GM18498 (cell line): ENCODE measurements at regions not wholly inside any gene's neighbourhood (a gene's known extent, or its start where the extent isn't known, plus 50 kb on each side); places are given as distances from the start of the nearest gene placed in this dataset.

Experiments used
- ATAC-seq: cut with Tn5 transposase; IDR thresholded peaks from one replicate; pipeline ENCODE4 v1.9.1; 2021; ENCODE audit warnings: mild to moderate bottlenecking, moderate library complexity; ENCODE audit not compliant: unreplicated experiment

DNA sequence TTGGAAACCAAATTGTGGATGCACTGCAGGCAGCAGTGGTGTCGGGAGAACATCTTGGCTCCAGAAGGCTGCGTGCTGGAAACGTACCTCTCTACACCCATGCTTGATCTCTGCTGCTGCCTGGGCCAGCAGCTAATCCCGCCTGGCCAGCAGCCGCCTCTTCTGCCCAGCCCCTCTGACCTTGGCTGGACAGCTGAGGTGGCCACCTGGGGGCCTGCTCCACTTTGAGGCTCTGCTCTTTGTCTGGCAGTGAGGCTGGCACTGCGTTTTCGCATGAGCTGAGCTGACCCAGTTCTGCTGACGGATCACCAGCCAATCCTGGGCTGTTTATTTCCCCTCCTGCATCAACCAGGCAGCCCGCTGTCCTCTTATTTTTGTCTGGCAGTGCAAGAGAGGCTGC is 154.9 kb downstream of the TENT4A start:
- ATAC-seq, result no peak

DNA sequence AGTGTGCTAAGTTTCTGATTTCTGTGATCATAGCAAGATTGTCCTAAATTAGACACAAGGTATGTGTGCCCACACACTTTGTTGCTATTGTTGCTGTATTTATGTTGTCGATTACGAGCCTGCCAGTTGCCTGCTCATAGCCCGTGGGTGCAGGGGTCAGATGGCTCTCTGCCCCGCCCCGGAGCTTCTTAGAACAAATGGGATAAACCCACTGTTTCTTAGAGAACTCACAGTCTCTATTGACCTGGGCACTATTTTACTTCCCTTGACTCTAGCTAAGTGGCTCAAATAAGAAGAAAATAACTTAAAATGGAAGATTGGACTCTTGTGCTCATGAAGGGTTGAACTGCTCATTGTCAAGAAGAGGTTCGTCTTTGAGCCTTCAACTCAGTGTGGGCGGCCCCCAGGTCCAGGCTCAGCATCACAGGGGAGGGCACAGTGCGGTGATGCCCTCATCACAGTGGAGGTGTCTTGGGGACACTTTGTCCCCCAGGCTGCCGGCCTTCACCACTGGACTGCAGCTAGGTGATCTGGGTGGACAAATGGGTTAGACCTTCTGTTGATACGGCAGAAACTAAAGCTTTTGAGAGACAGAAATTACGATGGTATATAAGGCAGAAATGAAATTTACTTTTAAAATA is 155.5 kb downstream of the TENT4A start:
- ATAC-seq, result no peak

DNA sequence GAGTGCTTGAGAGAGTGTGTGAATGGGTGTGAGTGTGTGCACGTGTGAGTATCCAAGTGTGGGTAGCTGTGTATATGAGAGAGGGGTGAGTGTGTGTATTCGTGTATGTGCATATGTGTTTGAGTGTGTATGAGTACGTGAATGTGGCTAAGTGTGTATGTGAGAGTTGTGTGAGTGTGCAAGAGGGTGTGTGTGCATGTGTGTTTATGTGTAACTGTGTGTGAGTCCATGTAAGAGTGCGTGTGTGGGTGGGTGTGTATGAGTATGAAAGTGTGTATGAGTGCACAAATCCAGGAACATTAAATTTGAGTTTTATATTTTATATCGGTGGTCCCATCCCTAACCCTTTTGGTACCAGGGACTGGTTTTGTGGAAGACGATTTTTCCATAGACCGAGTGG is 156.4 kb downstream of the TENT4A start:
- ATAC-seq, result no peak

DNA sequence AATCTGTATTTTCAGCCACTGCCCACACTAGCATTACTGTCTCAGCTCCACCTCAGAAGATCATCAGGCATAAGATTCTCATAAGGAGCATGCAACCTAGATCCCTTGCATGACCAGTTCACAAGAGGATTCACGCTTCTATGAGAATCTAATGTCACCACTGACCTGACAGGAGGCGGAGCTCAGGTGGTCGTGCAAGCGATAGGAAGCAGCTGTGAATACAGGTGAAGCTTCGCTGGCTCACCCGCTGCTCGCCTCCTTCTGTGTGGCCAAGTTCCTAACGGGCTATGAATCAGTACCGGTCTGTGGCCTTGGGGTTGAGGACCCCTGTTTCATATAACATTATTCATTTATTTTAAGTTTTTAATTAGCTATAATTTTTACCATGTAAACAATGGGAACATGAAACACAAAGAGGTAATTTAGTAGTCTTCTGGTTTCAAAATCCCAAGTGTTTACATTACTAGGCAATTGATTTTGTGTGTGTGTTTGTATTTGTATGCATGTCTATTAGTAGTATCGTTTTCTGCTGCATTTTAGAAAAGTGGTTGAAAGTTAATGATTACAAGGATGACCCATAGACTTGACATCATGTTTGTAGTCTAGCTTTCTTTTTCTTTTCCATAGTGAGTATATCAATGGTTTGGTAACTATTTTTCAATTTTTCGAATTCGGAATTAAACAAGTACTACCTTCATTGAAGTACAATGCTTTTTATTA is 159.4 kb downstream of the TENT4A start:
- no peak for ATAC-seq

DNA sequence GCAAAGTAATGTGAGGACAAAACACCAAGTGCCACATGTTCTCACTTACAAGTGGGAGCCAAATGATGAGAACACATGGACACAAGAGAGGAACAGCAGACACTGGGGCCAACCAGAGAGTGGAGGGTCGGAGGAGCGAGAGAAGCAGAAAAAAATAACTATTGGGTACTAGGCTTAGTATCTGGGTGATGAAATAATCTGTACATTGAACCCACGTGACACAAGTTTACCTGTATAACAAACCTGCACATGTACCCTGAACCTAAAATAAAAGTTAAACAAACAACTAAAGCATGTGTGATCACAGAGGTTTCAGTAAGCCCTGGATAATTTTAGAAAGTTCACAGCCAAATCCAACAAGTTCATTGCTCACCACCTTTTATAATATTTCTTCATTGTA is 160.1 kb downstream of the TENT4A start:
- no peak for ATAC-seq

DNA sequence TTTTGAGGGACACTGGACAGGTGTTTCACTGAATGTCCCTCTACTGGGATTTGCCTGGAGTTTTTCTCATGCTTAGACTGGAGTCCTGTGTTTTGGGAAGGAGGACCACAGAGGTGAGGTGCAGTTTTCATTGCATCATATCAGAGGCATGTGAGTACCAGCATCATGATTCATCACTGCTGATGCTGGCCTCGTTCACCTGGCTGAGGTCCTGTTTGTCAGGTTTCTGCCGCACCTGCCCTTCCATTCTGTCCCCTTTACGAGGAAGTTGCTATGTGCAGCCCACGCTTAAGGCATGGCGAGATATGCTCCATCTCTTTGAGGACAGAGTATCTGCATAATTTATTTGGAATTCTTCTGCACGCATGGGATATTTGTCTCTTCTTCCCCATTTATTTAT is 162.1 kb downstream of the TENT4A start:
- ATAC-seq, result no peak

DNA sequence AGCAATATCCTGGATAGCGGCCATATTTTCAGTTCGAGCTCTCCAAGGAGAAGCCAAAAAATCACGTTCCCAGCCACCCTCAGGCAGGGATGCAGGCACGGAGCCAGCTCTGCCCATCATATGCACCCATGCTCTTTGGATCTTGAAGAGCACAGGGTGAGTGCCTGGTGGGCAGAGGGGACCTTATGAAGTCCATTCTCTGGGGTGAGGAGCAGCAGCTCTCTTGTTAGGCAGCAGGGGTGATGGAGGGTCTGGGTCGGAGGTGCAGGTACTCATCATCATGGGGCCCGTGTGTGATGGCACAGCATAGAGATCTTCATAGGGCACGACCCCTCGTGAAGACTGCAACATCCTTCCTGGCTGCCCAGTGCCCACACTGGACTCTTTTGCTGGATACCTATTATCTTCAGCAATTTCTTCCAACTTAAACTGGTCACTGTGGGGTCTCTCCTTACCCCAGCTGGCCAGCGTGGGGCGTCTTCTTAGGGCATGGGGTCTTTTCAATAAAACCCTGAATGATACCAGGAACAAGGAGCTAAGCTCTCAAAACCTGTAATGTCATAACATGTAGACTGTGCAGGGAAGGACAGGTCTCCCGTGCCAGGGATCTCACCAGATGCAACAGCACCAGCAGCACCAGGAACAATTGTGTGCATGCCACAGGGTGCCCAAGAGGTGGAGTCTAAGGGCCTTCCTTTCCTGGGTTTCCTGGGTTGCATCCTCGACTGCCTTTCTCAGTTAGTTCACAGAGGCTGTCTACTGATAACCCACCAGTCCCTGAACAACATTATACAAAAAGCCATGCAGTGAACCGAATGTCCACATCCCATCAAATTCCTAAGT is 165.0 kb downstream of the TENT4A start:
- ATAC-seq, result no peak

DNA sequence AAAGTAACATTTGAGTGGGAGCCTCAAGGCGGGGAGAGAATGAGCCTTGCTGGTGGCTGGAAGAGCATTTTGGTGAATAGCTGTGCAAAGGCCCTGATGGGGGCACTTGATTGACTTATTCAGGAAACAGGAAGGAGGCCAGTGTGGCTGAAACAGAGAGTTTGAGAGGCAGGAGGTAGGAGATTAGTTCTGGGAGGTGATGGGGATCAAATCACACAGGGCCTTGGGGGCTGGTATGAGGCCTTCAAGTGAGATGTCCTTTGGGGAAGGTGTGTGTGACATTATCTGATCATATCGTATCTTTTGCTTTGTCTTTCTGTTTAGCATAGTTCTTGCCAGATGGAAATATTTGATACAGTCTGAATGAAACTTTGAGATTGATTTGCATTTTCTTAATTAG is 172.3 kb downstream of the TENT4A start:
- ATAC-seq, result no peak

DNA sequence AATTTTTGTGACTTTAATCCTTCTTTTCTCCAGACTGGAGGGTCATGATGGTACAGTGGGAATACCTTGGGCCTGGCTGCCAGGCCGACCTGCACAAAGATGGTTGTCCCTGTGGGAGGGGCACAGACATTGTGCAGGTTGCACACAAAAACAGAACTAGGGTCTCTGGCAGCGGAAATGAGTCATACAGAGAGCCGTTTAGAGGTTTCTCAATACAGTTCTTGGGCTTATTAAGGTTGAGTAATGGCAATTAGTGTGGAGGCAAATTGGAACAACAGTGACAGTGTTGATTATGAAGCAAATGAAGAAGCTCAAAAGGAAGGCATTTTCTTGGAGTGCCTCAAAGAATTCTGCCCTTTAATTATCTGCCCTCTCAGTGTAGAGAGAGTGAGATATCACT is 173.6 kb downstream of the TENT4A start:
- no peak for ATAC-seq

DNA sequence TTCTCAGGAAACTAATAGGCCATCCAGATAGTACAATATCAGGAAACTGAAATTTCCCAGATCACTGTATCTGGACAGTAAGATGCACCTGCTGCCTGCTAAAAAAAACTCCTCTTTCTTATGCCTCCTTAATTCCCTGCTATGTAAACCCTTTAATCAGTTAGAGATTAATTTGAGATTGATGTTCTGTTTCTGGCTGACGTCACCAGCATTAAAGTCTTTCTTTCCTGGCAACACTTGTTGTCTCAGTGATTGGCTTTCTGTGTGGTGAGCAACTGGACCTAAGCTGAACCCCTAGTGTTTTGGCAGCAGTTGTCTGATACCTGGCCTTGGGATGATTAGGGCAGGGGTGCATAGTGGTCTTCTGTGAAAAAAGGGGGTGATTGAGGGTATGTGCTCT is 175.8 kb downstream of the TENT4A start:
- no peak for ATAC-seq

DNA sequence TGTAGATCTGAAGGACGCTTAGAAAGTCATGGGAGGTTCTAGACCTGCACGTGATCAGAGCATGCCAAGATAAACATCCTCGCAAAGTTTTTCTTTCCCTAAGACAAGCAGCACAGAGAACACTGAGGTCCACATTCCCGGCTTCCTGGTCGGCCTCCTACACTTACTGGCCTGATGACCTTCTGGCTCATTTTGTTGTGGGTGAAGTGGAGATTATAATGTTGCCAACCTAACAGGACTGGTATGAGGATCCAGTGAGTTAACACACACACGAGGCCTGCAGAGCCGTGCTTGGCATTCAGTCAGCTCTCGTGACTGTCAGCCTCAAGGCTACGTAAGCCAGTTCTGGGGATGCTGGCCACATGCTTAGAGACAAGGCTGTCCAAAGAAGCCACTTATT is 186.0 kb downstream of the TENT4A start:
- ATAC-seq, result no peak

DNA sequence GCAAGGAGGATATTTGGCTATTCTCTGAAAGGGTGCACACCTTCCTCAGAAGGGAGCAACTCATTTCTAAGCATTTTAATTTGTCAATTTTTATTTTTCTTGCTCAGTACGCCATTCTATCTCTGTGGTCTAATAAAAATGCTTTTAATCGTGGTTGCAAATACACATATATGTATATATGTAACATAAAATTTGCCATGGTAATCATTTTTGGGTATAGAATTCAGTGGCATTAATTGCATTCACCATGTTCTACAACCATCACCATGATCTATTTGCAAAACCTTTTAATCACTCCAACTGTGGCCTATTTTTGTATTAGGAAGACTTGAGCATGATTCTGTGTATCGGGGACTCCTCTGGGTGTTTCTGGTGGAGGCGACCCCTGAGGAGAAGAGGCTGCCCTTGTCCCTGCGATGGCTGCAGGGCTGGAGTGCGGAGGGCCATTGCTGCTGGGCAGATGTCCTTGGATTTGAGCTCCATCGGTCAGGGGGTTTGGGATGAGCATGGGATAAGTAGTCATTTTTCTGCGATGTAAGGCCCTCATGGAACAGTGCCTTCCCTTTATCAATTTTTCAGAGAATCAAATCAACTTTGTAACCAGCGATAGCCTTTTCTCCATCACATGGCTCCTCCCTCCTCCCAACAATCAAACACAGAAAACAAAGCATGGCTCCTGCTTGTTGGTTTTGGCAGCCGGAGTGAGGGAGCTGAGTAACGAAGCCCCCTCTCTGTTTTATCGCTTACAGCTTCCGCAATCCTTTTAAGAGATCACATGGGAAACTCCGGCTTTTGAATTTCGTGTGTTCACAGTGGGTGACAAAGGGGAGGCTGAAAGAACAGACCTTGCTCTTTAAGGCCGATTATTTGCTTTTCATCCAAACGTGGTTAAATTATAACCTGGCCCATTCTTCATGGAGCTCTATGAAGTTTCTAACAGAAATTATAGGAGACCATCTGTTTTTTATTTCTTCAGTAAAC is 187.3 kb downstream of the TENT4A start:
- no peak for ATAC-seq

DNA sequence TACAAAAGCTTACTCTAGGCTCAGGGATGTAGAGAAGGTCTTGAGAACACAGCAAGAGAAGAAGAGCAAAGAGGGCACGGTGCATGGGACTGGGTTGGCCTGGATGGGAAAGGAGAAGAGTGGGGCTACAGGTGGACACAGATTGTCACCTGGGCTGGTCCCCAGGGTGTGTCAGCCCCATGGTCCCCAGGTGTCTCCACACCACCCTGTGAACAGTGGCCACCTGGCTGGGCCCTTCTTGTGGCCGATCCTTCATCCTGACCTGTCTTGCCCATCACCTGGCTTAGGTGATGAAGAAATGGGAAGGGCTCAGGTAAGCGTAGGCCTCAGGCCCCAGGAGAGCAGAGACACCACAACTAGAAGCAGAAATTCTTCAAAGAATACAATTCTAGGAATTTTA is 188.9 kb downstream of the TENT4A start:
- ATAC-seq, result no peak

DNA sequence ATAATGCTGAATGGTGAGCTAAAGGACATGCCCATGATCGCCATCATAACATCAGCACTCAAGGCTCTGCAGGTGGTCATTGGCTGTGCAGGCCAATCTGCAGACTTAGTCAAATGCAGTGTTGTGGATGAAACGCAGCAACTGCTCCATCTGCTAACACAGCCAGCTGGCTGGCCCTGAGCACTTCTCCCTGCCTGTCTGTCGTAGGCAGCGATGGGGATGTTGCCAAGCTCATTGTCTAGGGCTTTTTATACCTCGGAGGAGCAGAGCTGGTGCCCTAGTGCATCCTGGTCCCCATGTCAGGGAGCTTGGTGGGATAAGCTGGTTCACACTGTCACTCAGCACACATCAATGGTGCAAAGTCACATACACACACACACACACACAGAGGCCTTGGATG is 189.4 kb downstream of the TENT4A start:
- ATAC-seq, result no peak

DNA sequence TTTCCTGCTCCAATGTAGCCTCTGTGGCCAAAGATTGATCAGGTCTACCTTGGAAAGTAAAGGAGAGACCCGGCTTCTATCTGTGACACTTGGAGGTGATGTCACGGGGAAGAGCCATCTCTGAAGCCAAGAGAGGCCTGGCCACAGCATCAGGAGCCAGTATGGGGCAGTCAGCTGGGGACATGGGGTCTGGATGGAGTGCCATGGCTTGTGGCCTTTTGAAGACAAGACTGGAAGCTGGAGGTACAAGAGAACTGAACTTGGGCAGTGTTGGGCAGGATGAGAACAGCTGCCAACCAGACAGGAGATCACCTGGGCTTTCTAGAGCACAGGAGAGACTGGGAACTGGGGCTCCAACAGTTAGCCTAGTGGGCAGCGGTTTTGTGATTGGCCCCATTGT is 190.7 kb downstream of the TENT4A start:
- ATAC-seq, result no peak

DNA sequence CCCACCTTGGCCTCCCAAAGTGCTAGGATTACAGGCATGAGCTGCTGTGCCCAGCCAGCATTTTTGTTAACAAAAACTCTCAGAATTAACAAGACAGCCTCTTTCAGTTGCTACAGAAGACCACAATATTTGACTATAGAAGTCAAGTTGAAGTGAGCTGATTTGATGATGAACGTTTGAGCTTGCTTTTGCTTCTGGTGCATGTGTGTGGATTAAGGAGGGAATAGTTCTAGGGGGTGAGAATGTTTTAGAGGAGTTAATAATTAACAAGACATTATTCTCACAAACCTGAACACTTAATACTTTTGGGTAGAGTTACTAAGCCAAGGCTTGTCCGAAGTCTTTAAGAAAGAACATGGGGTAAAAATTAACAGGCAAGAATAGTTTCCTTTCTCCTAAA is 191.6 kb downstream of the TENT4A start:
- ATAC-seq, result no peak

DNA sequence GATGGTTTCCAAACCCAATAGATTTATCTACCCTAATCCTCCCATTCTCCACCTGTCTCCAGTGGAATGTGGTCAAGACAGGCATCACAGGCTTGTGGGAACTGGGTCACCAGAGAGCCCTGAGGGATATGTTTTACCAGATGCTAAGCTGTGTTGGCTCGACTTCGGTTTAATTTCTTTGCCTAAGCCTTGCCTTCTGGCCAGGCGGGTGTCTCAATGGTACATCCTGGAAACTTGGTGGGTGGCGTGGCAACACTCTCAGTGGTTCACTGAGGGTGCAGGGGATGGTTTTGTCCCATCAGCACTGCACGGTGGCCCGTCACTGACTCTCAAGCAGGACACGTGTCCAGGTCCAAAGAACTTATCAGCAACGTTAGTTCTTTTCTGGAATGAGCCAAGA is 192.2 kb downstream of the TENT4A start:
- ATAC-seq, result no peak

DNA sequence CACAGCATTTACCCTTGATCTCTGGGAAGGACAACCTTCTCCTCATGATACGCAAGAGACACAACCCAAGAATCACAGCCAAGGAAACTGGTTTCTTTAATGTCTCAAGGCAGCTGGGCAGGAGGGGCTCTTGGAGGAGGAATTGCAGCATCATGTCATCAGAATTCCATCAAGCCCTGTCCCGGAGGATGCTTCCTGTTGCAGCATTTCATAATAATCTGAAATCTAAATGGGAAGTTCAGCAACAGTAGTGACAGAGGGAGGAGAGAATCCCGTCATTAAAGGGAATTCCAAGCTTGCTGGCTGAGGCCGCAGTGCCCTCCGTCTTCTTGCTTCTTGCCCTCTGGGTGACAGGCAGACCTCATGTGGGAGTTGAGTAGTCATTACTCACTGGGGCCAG is 192.7 kb downstream of the TENT4A start:
- no peak for ATAC-seq

DNA sequence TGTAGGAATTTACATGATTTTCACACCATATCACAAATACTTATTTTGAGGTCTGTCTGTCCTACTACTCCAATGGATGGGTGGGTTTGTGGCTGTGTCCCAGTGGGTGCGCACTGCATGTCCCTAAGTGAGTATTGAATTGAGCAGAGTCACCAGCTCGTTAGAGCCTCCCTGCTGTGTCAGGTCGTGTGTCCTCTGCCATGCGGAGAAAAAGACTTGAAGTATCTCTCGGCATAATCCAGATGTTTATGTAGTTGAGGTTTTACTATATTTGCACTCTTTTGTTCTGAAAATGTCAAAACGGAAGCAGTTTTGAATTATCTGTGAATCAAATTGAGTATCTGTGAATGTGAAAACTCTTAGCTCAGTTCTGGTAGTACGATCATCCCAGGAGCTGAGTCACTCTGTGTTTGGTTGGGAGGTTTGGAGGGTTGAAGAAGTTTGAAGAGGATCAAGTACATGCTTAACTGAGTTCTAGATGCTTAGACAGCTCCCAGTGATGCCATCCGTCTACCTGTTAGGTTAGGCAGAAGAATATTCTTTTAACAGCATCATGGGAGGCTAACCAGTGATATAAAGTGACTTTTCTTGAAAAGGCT is 194.2 kb downstream of the TENT4A start:
- ATAC-seq, result no peak

DNA sequence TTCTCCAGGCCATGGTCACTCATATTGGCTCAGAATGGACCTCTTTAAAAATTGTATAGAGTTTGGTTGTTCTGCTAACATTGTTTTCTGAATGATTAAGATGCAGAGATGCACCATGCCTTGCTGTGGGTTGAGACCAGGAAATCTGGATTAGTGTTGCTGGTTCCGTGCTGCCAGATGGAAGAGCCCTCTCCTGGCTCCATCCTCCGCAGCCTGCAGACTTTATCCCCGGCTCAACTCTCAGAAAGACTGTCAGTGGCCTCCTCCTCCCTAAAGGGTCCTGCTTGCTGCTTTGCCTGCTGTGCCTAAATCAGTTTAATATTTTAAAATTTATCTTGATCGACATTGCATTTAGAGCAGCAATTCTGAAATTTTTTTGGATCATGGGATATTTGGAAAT is 196.7 kb downstream of the TENT4A start:
- ATAC-seq, result no peak
